Activated CD8-positive, alpha-beta memory T cell treated with anti-CD3 and anti-CD28 coated beads, Interleukin-2, amount 50 U/mL, for 1 hour (primary cell): ENCODE measurements at regions not wholly inside any gene's neighbourhood (a gene's known extent, or its start where the extent isn't known, plus 50 kb on each side); places are given as distances from the start of the nearest gene placed in this dataset.

Source experiments
- DNase-seq: peaks from one replicate; pipeline ENCODE4 v3.0.0-alpha.2; 2020; ENCODE audit errors: extremely low read depth

- no peak for DNase-seq
Observed at GRCh38 chr2:43171789-43172188, 54.6 kb downstream of the ZFP36L2 start.

DNA sequence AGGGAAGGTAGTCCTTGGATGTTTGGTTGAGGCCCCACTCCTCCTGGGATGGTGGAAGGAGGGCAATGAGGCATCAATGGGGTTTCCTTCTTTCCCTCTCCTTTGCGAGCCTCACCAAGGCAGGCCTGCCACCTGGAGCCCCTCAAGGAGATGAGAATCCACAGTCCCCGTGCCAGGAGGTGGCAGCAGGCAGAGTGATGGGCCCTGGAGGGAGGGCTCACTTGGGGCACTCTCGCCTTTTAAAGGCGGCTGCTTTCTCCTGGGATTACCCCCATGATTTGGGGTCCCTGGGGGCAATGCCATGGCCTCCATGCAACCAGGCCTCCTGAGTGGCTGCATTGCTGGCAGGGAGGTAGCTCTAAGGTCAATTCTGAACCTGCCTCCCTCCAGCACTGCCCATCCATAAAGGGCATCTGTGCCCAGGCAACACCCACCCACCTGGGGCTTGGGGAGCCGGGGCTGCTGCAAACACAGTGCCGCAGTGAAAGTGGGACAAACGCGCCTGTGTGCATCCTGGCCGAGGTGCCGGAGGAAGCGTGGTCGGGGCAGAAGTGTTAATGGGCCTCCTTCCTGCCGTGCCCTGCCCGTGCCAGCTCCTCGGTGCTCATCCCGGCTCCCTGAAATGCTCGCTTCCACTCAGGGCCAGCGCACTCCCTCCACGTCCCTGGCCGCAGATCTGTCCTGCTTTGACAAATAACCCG is 55.9 kb downstream of the ZFP36L2 start:
- DNase-seq, result no peak

DNA sequence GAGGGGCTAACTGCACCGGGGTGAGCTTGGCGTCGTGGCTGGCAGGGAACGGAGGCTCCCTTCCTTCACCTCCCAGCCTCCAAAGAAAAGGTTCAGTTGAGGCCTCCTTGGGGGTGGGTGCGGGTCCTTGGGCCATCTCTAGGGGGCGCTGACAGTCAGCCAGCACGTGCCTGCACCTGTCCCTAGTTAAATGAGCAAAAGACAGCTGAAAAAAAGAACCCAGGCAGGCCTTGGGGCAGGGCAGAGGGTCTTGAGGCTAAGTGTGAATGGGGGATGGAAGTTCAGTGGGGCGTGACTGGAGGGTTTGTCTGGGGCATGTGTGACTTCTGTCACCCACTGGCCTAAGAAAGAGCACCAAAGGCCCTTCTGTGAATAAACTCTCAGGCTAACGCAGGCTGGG is 56.4 kb downstream of the ZFP36L2 start:
- DNase-seq, result no peak

DNA sequence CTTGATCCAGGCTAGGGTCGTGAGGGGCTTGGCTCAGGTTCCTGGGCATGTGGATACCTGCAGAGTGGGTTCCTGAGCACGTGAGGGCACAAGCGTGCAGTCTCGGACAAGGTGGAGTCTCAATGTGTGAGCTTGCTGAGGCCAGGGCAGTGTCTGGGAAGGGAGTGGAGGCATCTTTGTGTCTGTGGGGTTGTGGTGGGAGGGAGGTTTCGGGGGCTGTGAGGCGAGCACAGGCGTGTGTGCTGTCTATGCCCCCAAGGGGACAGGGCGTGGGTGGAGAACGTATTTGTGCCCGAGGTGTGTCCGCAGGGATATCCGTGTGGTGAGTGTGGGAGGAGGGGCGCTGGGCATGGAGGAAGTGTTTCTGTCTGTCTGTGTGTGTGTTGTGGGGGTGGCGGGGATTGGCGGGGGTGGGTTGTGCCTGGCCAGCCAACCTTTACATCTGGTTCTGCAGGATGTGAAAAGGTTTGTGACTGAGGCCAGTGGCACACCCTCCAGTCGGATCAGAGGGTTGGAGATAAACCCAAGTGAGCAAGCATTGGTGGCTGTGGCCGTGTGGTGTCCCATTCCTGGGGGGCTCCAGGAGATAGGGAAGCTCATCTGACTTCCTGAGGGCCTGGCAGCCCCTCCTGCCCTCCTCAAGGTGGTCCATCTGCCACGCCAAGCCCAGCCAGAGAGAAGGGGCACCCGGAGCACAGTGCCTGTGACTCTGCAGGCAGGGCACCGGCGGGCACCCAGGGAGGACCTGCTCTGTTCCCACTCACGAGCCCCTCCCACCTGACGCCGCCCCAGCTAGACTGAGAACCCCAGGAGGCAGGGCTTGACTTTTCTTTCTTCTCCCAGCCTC is 57.1 kb downstream of the ZFP36L2 start:
- no peak for DNase-seq

GRCh38 chr2:43168016-43168369 is 58.4 kb downstream of the ZFP36L2 start:
- no peak for DNase-seq

GRCh38 chr2:43165378-43166069 is 60.9 kb downstream of the ZFP36L2 start:
- DNase-seq, result no peak

- DNase-seq, result no peak
Observed at GRCh38 chr2:43164686-43165085, 61.7 kb downstream of the ZFP36L2 start.

DNA sequence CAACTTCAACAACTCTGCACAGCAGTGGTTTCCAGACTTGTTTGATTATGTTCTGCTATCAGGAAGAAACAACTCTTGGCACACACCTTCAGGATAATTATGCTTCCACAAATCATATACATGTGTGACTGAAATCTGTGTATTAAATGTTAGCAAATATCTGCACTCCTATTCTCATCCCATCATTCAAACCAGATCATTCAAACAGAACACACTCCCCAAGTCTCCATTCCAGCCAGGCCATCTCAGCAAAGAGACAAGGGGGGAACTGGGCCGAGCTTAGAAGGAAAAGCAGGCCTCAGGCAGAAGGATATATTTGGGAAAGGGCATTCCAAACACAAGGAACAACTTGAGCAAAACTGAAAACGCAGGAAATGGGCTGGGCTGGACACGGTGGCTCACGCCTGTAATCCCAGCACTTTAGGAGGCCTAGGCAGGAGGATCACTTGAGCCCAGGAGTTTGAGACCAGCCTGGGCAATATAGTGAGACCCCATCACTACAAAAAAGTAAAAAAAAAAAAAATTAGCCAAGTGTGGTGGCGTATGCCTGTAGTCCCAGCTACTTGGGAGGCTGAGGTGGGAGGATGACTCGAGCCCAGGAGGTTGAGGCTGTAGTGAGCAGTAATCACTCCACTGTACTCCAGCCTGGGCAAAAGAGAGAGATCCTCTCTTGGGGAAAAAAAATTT is 62.7 kb downstream of the ZFP36L2 start:
- DNase-seq, result no peak

DNA sequence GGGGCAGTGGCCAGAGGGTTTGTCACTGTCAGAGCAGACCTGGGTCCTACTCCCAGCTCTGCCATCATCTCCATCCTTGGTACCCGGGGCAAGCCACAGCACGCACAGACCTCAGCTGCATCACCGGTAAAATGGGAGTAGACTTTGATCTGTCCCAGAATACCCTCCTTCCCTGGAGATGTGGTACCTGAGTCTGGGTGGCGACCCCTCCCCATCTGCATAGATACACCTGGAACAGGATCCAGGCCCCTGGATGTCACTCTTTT is 64.0 kb downstream of the ZFP36L2 start:
- no peak for DNase-seq

DNA sequence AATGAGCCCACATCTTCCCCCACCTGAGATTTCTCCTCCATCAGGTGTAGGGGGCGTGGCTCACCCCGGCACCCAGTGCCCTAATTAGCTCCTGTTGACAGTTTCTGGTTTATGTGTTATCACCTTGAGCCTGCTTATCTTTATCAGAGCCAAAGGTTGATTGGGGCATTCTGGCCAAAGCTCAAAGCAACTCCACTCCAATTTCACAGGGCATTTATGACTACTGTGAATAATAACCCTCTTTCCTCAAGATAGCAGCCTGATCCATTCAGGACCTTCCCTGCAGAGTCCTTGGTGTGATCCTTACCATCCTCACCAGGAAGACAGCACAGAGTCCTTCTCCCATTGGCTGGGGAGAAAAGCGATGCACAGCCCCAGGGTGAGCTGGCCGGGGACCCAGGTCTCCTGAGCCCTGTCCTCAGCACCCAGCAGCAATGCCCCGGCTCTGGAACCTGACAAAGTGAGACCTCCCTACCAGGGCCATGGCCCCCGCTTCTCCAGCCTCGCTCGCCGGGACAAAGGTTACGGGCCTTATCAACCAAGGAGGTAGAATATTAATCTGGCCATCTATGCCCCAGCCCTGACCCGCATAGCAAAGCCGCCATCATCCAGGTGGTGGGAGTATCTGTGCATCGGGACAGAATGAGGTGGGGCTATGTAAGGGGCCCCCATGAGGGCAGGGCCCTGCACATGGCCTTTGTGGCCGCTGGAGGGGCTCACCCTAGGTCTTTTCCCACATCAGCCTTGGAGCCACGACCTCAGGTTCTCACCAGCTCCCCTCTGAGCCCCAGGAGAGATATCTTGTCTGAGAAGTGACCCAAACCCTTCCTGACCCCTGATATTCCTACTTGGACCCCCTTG is 64.5 kb downstream of the ZFP36L2 start:
- no peak for DNase-seq

GRCh38 chr2:43160778-43161177 is 65.6 kb downstream of the ZFP36L2 start:
- no peak for DNase-seq

GRCh38 chr2:43159797-43160196 is 66.6 kb downstream of the ZFP36L2 start:
- DNase-seq, result no peak

- no peak for DNase-seq
Observed at GRCh38 chr2:43158259-43158880, 68.0 kb downstream of the ZFP36L2 start.

- no peak for DNase-seq
Observed at GRCh38 chr2:43157506-43158246, 68.7 kb downstream of the ZFP36L2 start.

GRCh38 chr2:43155851-43156411 is 70.5 kb downstream of the ZFP36L2 start:
- DNase-seq, result no peak

- DNase-seq, result no peak
Observed at GRCh38 chr2:43154685-43155084, 71.7 kb downstream of the ZFP36L2 start.

- DNase-seq, result no peak
Observed at GRCh38 chr2:43152741-43153647, 73.4 kb downstream of the ZFP36L2 start.

- no peak for DNase-seq
Observed at GRCh38 chr2:43152186-43152585, 74.2 kb downstream of the ZFP36L2 start.
